Panc1 (cell line): ENCODE measurements at regions not wholly inside any gene's neighbourhood (a gene's known extent, or its start where the extent isn't known, plus 50 kb on each side); places are given as distances from the start of the nearest gene placed in this dataset.

ENCODE experiments used
- ATAC-seq: fragments of 200-7000 bp; cut with Tn5 transposase; 2 replicates; pipeline ENCODE4 v1.9.1; 2020; ENCODE audit warnings: mild to moderate bottlenecking, moderate library complexity
- BruUV-seq: library from RNA; stranded (reverse); fragments of 400-500 nt; replicated peaks from 2 replicates; lab custom pipeline; 2021; lab: Mats Ljungman, UMichigan
- CTCF ChIA-PET: fragments of 300-600 bp; sonication (Branson Sonifier 250); formaldehyde crosslinking; loops from one replicate; lab custom pipeline; 2022; ENCODE audit warnings: antibody characterized with exemption; lab: Charles Lee
- POLR2A ChIA-PET: fragments of 300-600 bp; sonication (Branson Sonifier 250); formaldehyde crosslinking; loops from one replicate; lab custom pipeline; 2022; ENCODE audit warnings: antibody characterized with exemption; lab: Charles Lee
- DNase-seq: peaks from one replicate; pipeline ENCODE4 v3.0.0-alpha.2; 2010; ENCODE audit warnings: low read depth, low spot score
- H3K27ac ChIP-seq: 2 replicates; pipeline ENCODE4 v1.5.1; 2011; ENCODE audit warnings: mild to moderate bottlenecking, low read length, inconsistent platforms
- H3K27me3 ChIP-seq: fragments of 200-500 bp; sonication (Bioruptor generic); 2 replicates; pipeline ENCODE4 v1.6.0; 2014; ENCODE audit warnings: low read length, inconsistent platforms; ENCODE audit not compliant: control insufficient read depth, insufficient read depth
- H3K36me3 ChIP-seq: fragments of 200-500 bp; sonication (Bioruptor generic); 2 replicates; pipeline ENCODE4 v1.5.1; 2014; ENCODE audit warnings: inconsistent platforms, mild to moderate bottlenecking, low read length, moderate library complexity; ENCODE audit not compliant: control insufficient read depth, insufficient read depth
- H3K4me1 ChIP-seq: 2 replicates; pipeline ENCODE4 v1.5.1; 2011; ENCODE audit warnings: inconsistent platforms, mild to moderate bottlenecking, low read length, moderate library complexity; ENCODE audit not compliant: control insufficient read depth, insufficient read depth
- H3K4me3 ChIP-seq, 2 experiments: 2 replicates each; pipeline ENCODE4 v1.5.1; 2011 to 2012; ENCODE audit warnings: low read depth in 2 of 2, low read length in 2 of 2, mild to moderate bottlenecking in 2 of 2, inconsistent platforms in 1 of 2, moderate library complexity in 1 of 2
- H3K9me3 ChIP-seq: fragments of 200-500 bp; sonication (Bioruptor generic); 2 replicates; pipeline ENCODE4 v1.5.1; 2014; ENCODE audit warnings: low read depth, mild to moderate bottlenecking, inconsistent platforms, low read length, moderate library complexity; ENCODE audit not compliant: control insufficient read depth, insufficient read depth
- CTCF ChIP-seq: fragments of 450-650 bp; IDR thresholded peaks from 2 replicates; pipeline ENCODE4 v1.5.1; 2017; ENCODE audit warnings: mild to moderate bottlenecking
- POLR2AphosphoS5 ChIP-seq: IDR thresholded peaks from 2 replicates; pipeline ENCODE4 v1.6.1; 2012; ENCODE audit warnings: mild to moderate bottlenecking, low read depth, low read length, moderate library complexity
- REST ChIP-seq, 2 experiments: IDR thresholded peaks; 2 replicates each; pipeline ENCODE4 v1.6.1; 2011 to 2012; ENCODE audit warnings: low read depth in 2 of 2, control low read depth in 1 of 2, low read length in 1 of 2, mild to moderate bottlenecking in 1 of 2, moderate library complexity in 1 of 2; ENCODE audit not compliant: insufficient read depth in 1 of 2
- SIN3A ChIP-seq: IDR thresholded peaks from 2 replicates; pipeline ENCODE4 v1.6.1; 2012; ENCODE audit warnings: low read depth, mild to moderate bottlenecking, low read length, moderate library complexity, borderline replicate concordance; ENCODE audit not compliant: insufficient read depth
- TCF7L2 ChIP-seq: IDR thresholded peaks from 2 replicates; pipeline ENCODE4 v1.6.1; 2011; ENCODE audit warnings: mild to moderate bottlenecking, low read depth, low read length, inconsistent platforms
- in situ Hi-C: cut with HindIII; loops from 2 replicates; pipeline ENCODE4 v1.10.0; 2016; ENCODE audit warnings: low sequenced_read_pairs, low pct_unique_long_range_greater_than_20kb
- intact Hi-C: fragments of 100-400 bp; cut with micrococcal nuclease; formaldehyde crosslinking; loops from one replicate; pipeline ENCODE4 v1.10.0; 2022; ENCODE audit not compliant: unreplicated experiment

DNA sequence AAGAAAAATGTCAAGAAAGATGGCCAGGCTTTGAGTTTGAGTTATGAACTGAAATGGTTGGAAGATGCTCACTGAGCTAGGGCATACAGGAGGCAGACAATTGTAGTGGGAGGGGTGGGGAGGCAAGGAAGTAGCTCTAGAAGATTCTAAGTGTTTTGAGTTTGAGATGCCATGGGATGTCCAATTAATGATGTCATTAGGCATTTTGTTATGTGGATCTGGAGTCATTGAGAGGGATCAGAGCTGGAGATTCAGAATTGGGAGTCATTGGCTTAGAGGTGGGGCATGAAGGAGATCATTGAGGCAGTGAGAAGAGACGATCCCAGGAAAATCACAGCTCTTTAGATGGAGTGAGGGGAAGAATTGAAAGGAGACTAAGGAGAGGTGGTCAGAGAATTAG is 111.5 kb upstream of the ZNF618 start:
- ChIA-PET POLR2A (no interaction called here), CTCF (no interaction called here)
- BruUV-seq = no TSS peak

GRCh38 chr9:113769412-113769811 is 106.7 kb upstream of the ZNF618 start:
- H3K36me3 ChIP-seq = no peaks in the 10 kb centered on the region
- POLR2A ChIA-PET = no interaction called here
- H3K27me3 ChIP-seq = no peaks in the 10 kb centered on the region
- CTCF ChIA-PET = no interaction called here
- H3K4me3 ChIP-seq = no peak overlapping the region
- H3K4me1 ChIP-seq = no peaks in the 10 kb centered on the region
- ATAC-seq (no peak), DNase-seq (no peak)
- H3K27ac ChIP-seq = no peak overlapping the region
- intact Hi-C loops (no loop called here), in situ Hi-C loops (no loop called here)
- no peak for TF ChIP-seq TCF7L2
- H3K9me3 ChIP-seq = no peaks in the 10 kb centered on the region
- no TSS peak for BruUV-seq

More for the DNA sequence above, 111.5 kb upstream of the ZNF618 start:
- DNase-seq = no peak
- Histone ChIP-seq H3K36me3 (no peaks in the 10 kb centered on the region), H3K9me3 (no peaks in the 10 kb centered on the region), H3K27ac (no peak overlapping the region), H3K27me3 (no peaks in the 10 kb centered on the region), H3K4me1 (no peaks in the 10 kb centered on the region), H3K4me3 (no peak overlapping the region)
- intact Hi-C loops = no loop called here
- no peak for ATAC-seq
- in situ Hi-C loops = no loop called here
- no peak for TF ChIP-seq POLR2AphosphoS5
- TF ChIP-seq SIN3A = no peak
- no peak for TF ChIP-seq TCF7L2
- TF ChIP-seq CTCF = no peak
- TF ChIP-seq REST (IDR thresholded peaks at IDR 0.05; ENCODE audit: insufficient read depth in 1 of 2, low read depth in 2 of 2, low read length in 1 of 2) = no peak

DNA sequence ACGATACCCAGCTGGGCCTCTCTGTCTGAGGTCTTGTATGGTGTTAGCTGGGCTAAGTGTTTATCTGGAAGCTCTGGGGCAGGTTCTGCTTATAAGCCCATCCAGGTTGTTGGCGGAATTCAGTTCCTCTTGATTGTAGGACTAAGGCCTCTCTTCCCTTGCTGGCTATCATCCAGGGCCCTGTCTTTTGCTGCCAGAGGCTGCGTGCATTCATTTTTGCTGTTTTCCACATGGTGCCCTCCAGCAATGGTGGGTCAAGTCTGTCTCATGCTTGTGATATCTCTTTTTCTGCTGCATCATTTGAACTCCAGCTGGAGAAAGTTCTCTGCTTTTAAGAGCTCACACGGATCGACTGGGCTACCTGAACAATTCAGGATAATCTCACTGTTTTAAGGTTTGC is 105.7 kb upstream of the ZNF618 start:
- intact Hi-C loops = no loop called here
- ATAC-seq = no peak
- no TSS peak for BruUV-seq
- Histone ChIP-seq H3K27me3 (no peaks in the 10 kb centered on the region), H3K27ac (no peak overlapping the region), H3K4me1 (no peaks in the 10 kb centered on the region), H3K36me3 (no peaks in the 10 kb centered on the region), H3K9me3 (no peaks in the 10 kb centered on the region), H3K4me3 (no peak overlapping the region)
- CTCF ChIA-PET = no interaction called here
- in situ Hi-C loops = no loop called here
- DNase-seq = no peak
- TF ChIP-seq POLR2AphosphoS5 = no peak
- no peak for TF ChIP-seq REST (IDR thresholded peaks at IDR 0.05; ENCODE audit: insufficient read depth in 1 of 2, low read depth in 2 of 2, low read length in 1 of 2)
- TF ChIP-seq CTCF = no peak
- TF ChIP-seq TCF7L2 = no peak
- TF ChIP-seq SIN3A = no peak
- POLR2A ChIA-PET = interaction anchor here (0.6 kb wide), 1 partner anchor 89 kb away, joined by 4 read pairs; no protein-coding TSS in a partner anchor
